OCI-LY1 (cell line): ENCODE measurements at regions not wholly inside any gene's neighbourhood (a gene's known extent, or its start where the extent isn't known, plus 50 kb on each side); places are given as distances from the start of the nearest gene placed in this dataset.

ENCODE experiments used
- EZH2 ChIP-seq: fragments of 200-600 bp; sonication (generic), shearing (Covaris generic); IDR thresholded peaks from 2 replicates; pipeline ENCODE4 v1.8.0; 2017; ENCODE audit warnings: borderline replicate concordance, mixed run types, mild to moderate bottlenecking, antibody characterized with exemption, low read length, moderate library complexity, mixed read lengths
- TF ChIP-seq, protein P1 (sequence below): fragments of 200-600 bp; sonication (generic), shearing (Covaris generic); IDR thresholded peaks from 2 replicates; pipeline ENCODE4 v1.5.1; 2017; ENCODE audit warnings: mild to moderate bottlenecking, antibody characterized with exemption, low read length, moderate library complexity, mixed read lengths

DNA sequence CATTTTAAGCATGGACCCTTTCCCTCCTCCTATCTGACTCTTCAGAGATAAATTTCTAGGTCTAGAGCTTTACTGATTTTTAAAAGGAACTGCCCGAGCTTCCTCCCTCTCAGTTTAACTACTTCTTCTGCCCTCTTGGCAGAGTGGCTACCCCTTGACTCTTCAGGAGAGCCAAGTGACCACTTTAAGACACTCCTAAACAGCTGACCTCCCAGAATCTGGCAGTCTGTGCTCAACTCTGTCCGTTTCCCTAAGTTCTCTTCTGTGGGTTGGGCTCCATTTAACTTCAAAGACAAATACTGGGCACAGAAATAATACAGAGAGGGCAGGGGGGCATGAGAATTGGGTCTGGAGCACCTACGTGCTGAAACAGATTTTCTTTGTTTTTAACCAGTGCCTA is 196.3 kb upstream of the FOXD3 start:
- TF ChIP-seq, protein P1, sequence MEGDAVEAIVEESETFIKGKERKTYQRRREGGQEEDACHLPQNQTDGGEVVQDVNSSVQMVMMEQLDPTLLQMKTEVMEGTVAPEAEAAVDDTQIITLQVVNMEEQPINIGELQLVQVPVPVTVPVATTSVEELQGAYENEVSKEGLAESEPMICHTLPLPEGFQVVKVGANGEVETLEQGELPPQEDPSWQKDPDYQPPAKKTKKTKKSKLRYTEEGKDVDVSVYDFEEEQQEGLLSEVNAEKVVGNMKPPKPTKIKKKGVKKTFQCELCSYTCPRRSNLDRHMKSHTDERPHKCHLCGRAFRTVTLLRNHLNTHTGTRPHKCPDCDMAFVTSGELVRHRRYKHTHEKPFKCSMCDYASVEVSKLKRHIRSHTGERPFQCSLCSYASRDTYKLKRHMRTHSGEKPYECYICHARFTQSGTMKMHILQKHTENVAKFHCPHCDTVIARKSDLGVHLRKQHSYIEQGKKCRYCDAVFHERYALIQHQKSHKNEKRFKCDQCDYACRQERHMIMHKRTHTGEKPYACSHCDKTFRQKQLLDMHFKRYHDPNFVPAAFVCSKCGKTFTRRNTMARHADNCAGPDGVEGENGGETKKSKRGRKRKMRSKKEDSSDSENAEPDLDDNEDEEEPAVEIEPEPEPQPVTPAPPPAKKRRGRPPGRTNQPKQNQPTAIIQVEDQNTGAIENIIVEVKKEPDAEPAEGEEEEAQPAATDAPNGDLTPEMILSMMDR: no peak
- TF ChIP-seq EZH2: no peak
